ENCODE measurements at regions not wholly inside any gene's neighbourhood (a gene's known extent, or its start where the extent isn't known, plus 50 kb on each side); places are given as distances from the start of the nearest gene placed in this dataset.
A peak's percentile ranks its signal among the peaks of the same experiment; 100 is the strongest.

DNA sequence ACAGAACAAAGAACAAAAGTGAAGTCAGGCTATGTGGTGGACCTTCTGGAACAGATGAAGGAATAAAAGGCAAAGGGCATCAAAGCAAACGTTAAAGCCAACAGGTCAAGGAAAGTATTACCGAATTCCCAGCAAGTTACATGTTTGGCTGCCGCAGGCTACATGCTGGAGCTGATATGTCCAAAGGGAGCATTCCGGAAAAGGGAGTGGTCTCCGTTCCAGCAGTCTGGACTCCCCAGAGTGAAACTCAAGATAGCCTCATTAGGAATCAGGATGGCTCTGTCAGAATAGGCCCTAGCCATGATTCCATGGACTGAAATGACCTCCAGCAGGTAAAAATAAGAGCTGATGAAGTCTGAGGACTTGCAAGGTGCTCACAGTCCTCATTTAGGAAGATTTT, 379.8 kb upstream of the PRICKLE1 start:
- Histone ChIP-seq H3K4me1 (peaks cover 0 to 11% (median 0%) of the 10 kb centered on the region in 3 donors), H3K27me3 (no peaks in the 10 kb centered on the region), H3K27ac (no peak overlapping the region), H3K9me3 (no peaks in the 10 kb centered on the region), H3K36me3 (no peaks in the 10 kb centered on the region), H3K4me3 (no peak overlapping the region)
- TF ChIP-seq EP300 (IDR thresholded peaks at IDR 0.05): no peak
- TF ChIP-seq POLR2AphosphoS5 (IDR thresholded peaks at IDR 0.05): no peak
- TF ChIP-seq POLR2A (IDR thresholded peaks at IDR 0.05): no peak
- TF ChIP-seq CTCF (IDR thresholded peaks at IDR 0.05): no peak
- ATAC-seq: peak; percentile 53
- 0 to 44% methylated on average over 1 to 5 of the region's 5 CpGs for WGBS, 2 donors (ENCODE audit: low coverage in 1 of 2)

GRCh38 chr12:42968426-42968825, 378.9 kb upstream of the PRICKLE1 start:
- no peak overlapping the region for H3K27ac ChIP-seq
- H3K4me3 ChIP-seq: no peak overlapping the region
- H3K27me3 ChIP-seq: no peaks in the 10 kb centered on the region
- H3K4me1 ChIP-seq: peaks cover 0 to 11% (median 0%) of the 10 kb centered on the region in 3 donors
- no peak for ATAC-seq
- 45 to 69% methylated on average over 1 of the region's 1 CpG for WGBS, 2 donors (ENCODE audit: low coverage in 1 of 2)
- H3K9me3 ChIP-seq: no peaks in the 10 kb centered on the region
- no peaks in the 10 kb centered on the region for H3K36me3 ChIP-seq
- TF ChIP-seq POLR2A (IDR thresholded peaks at IDR 0.05): no peak
- no peak for TF ChIP-seq CTCF (IDR thresholded peaks at IDR 0.05)
- no peak for TF ChIP-seq EP300 (IDR thresholded peaks at IDR 0.05)
- no peak for TF ChIP-seq POLR2AphosphoS5 (IDR thresholded peaks at IDR 0.05)

- 91 to 100% methylated on average over 2 to 3 of the region's 3 CpGs for WGBS, 2 donors (ENCODE audit: low coverage in 1 of 2)
- Histone ChIP-seq H3K4me1 (peaks cover 0 to 11% (median 0%) of the 10 kb centered on the region in 3 donors), H3K27me3 (no peaks in the 10 kb centered on the region), H3K4me3 (no peak overlapping the region), H3K36me3 (no peaks in the 10 kb centered on the region), H3K9me3 (no peaks in the 10 kb centered on the region), H3K27ac (no peak overlapping the region)
- TF ChIP-seq POLR2AphosphoS5 (IDR thresholded peaks at IDR 0.05): no peak
- TF ChIP-seq POLR2A (IDR thresholded peaks at IDR 0.05): no peak
- TF ChIP-seq CTCF (IDR thresholded peaks at IDR 0.05): no peak
- TF ChIP-seq EP300 (IDR thresholded peaks at IDR 0.05): no peak
- ATAC-seq: no peak
Observed at GRCh38 chr12:42967850-42968249, 378.3 kb upstream of the PRICKLE1 start.

DNA sequence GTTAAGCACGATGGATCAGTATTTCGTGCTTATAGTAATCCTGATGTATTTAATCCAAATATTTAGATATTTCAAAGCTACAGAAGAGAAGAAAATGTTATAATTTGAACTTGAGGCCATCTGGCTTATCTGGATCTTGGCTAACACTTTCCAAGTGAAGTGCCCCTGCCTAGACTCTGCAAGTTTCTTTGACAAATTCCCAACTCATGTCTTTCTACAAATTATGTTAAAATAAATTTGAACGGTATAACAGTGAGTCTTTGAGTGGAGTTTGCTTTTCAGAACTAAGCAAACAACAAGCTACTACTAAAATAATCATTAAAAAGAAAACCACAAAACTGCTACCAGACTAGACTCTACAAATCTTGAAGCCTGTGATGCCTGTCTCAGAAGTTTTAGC, 374.4 kb upstream of the PRICKLE1 start:
- TF ChIP-seq POLR2A (IDR thresholded peaks at IDR 0.05): no peak
- TF ChIP-seq CTCF (IDR thresholded peaks at IDR 0.05): no peak
- no peak for TF ChIP-seq EP300 (IDR thresholded peaks at IDR 0.05)
- TF ChIP-seq POLR2AphosphoS5 (IDR thresholded peaks at IDR 0.05): no peak
- ATAC-seq: no peak
- 49 to 55% methylated on average over 3 of the region's 3 CpGs for WGBS, 2 donors (ENCODE audit: low coverage in 1 of 2)
- no peaks in the 10 kb centered on the region for H3K27me3 ChIP-seq
- H3K36me3 ChIP-seq: no peaks in the 10 kb centered on the region
- H3K27ac ChIP-seq: no peak overlapping the region
- no peak overlapping the region for H3K4me3 ChIP-seq
- H3K9me3 ChIP-seq: no peaks in the 10 kb centered on the region
- peaks cover 0 to 6% (median 0%) of the 10 kb centered on the region in 3 donors for H3K4me1 ChIP-seq

DNA sequence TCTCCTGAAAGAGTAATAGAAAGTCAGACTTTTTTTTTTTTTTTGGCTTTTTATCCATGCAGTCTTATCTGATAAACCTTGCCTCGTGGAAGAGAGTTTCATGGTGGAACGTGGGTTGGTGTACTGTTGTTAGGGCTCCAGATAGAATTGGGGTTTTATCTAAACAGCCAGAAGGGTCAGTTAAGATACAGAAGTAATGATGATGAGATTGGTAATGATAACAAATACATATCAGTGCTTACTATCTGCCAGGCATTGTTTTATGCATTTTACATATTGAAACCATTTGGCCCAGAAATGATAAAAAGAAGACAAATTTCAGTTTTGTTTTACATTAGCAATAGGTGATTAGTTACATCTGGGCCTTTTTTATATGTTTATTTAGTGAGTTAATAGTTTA, 372.8 kb upstream of the PRICKLE1 start:
- no peak for ATAC-seq
- H3K4me3 ChIP-seq: no peak overlapping the region
- H3K27ac ChIP-seq: no peak overlapping the region
- H3K27me3 ChIP-seq: no peaks in the 10 kb centered on the region
- no peaks in the 10 kb centered on the region for H3K9me3 ChIP-seq
- H3K4me1 ChIP-seq: no peaks in the 10 kb centered on the region
- no peak for TF ChIP-seq POLR2A (IDR thresholded peaks at IDR 0.05)
- TF ChIP-seq CTCF (IDR thresholded peaks at IDR 0.05): no peak
- no peak for TF ChIP-seq EP300 (IDR thresholded peaks at IDR 0.05)
- TF ChIP-seq POLR2AphosphoS5 (IDR thresholded peaks at IDR 0.05): no peak
- H3K36me3 ChIP-seq: no peaks in the 10 kb centered on the region
- WGBS, 2 donors (ENCODE audit: low coverage in 1 of 2): 94% methylated on average over 2 of the region's 2 CpGs; no CpG with 5 or more reads in 1 of the 2 donors
